Stimulated activated naive B cell treated with anti-CD40 and anti-IgM and Interleukin-4, amounts not matched to agents 10 μg/mL and 1 μg/mL and 100 μg/mL, for 72 hours (primary cell): ENCODE measurements at regions not wholly inside any gene's neighbourhood (a gene's known extent, or its start where the extent isn't known, plus 50 kb on each side); places are given as distances from the start of the nearest gene placed in this dataset.

ENCODE experiments used
- ATAC-seq, 2 donors: fragments of 150-1000 bp; cut with Tn5 transposase; replicated peaks; 2 replicates each; pipeline ENCODE4 v1.10.0; 2021; ENCODE audit warnings: moderate library complexity in 1 of 2
- DNase-seq: peaks from one replicate; pipeline ENCODE4 v3.0.0; 2021
- H3K27ac Mint-ChIP-seq: one replicate; pipeline ENCODE4 v1.8.0; 2022; ENCODE audit warnings: mild to moderate bottlenecking, mixed read lengths
- H3K27me3 Mint-ChIP-seq, 2 donors: one replicate each; pipeline ENCODE4 v1.8.0; 2022; ENCODE audit warnings: mixed read lengths in 2 of 2
- H3K36me3 Mint-ChIP-seq, 2 donors: one replicate each; pipeline ENCODE4 v1.8.0; 2022; ENCODE audit warnings: mixed read lengths in 2 of 2, mild to moderate bottlenecking in 1 of 2
- H3K4me1 Mint-ChIP-seq, 2 donors: one replicate each; pipeline ENCODE4 v1.8.0; 2022; ENCODE audit warnings: mixed read lengths in 2 of 2, mild to moderate bottlenecking in 1 of 2
- H3K4me3 Mint-ChIP-seq, 2 donors: one replicate each; pipeline ENCODE4 v1.8.0; 2022; ENCODE audit warnings: mild to moderate bottlenecking in 2 of 2, mixed read lengths in 2 of 2, moderate library complexity in 1 of 2
- H3K9me3 Mint-ChIP-seq, 2 donors: one replicate each; pipeline ENCODE4 v1.8.0; 2022; ENCODE audit warnings: mixed read lengths in 2 of 2, mild to moderate bottlenecking in 1 of 2

- Mint-ChIP-seq H3K36me3 (no peaks in the 10 kb centered on the region), H3K27me3 (no peaks in the 10 kb centered on the region), H3K4me1 (no peaks in the 10 kb centered on the region), H3K27ac (no peak overlapping the region), H3K9me3 (peaks cover 0 to 6% of the 10 kb centered on the region in 2 donors), H3K4me3 (no peak overlapping the region)
- ATAC-seq (no peak), DNase-seq (no peak)
Observed at GRCh38 chr4:65865489-65865888, 195.2 kb upstream of the EPHA5 start.

DNA sequence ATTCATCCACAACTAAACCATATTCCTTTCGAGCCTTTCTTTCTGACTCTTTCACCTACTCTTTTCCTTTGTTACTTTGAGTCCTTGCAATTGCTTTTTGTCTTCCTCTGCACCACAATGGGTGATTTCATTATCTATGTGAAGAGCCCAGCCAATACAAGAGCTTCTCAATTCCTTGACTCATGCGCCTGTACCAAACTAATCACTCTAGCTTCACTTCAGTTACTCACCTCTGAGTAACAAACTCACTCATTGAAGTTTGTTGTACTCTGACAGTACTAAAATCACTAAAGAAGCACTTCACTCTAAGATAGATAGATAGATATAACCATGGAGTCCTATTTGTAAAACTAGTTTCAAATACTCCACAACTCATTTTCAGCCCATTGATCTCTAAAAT, 191.7 kb upstream of the EPHA5 start:
- H3K27ac Mint-ChIP-seq, result no peak overlapping the region
- no peak for ATAC-seq
- H3K36me3 Mint-ChIP-seq, result no peaks in the 10 kb centered on the region
- no peak overlapping the region for H3K4me3 Mint-ChIP-seq
- no peaks in the 10 kb centered on the region for H3K27me3 Mint-ChIP-seq
- peaks cover 3 to 6% of the 10 kb centered on the region in 2 donors for H3K9me3 Mint-ChIP-seq
- DNase-seq, result no peak
- H3K4me1 Mint-ChIP-seq, result no peaks in the 10 kb centered on the region

DNA sequence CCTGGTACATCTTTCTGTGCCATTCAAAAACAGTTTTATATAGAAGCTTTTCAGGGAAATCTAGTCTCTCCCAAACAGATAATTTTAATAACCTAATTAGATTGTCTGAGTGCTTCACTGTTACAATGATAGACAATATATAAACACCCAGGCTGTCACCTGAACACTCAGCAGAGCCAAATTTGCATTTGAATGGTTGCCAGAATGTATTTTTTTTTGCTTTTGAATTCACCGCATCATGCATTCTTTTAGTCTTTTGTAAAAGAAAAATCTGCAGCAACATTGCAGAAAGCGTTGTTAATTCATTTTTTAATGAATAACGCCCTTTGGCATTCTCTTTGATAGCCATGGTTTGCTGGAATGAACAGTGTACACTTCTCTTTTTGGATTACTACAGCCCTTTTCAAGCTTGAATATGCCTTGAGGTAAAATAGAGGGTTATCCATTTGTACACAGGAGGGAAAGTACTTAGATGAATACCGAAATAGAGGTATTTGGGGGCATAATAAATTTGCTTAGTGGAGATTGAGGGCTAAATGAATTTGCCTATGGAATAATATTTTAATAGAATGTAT, 175.0 kb upstream of the EPHA5 start:
- H3K36me3 Mint-ChIP-seq, result no peaks in the 10 kb centered on the region
- DNase-seq (no peak), ATAC-seq (no peak)
- no peaks in the 10 kb centered on the region for H3K4me1 Mint-ChIP-seq
- no peak overlapping the region for H3K27ac Mint-ChIP-seq
- no peaks in the 10 kb centered on the region for H3K9me3 Mint-ChIP-seq
- no peak overlapping the region for H3K4me3 Mint-ChIP-seq
- no peaks in the 10 kb centered on the region for H3K27me3 Mint-ChIP-seq

GRCh38 chr4:65839164-65839931, 169.1 kb upstream of the EPHA5 start:
- peaks cover 0 to 4% of the 10 kb centered on the region in 2 donors for H3K9me3 Mint-ChIP-seq
- H3K27me3 Mint-ChIP-seq, result no peaks in the 10 kb centered on the region
- DNase-seq (no peak), ATAC-seq (no peak)
- no peak overlapping the region for H3K27ac Mint-ChIP-seq
- no peak overlapping the region for H3K4me3 Mint-ChIP-seq
- H3K4me1 Mint-ChIP-seq, result no peaks in the 10 kb centered on the region
- H3K36me3 Mint-ChIP-seq, result no peaks in the 10 kb centered on the region

DNA sequence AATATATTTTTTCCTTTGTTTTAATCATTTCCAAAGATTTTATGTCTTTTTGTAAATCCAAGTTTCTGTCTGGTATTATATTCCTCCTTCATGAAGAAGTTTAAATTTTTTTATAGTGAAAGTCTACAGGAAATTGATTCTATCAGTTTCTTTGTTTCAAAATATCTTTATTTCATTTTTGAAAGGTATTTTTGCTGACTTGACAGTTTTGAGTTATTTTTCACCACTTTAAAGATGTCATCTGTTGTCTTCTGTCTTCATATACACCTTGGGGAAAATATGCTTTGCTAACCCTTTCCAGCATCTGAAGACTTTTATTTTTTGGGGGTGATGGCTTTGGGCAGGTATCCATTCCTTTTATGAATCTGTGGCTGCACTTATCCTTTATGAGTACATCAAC, 164.4 kb upstream of the EPHA5 start:
- ATAC-seq (no peak), DNase-seq (no peak)
- Mint-ChIP-seq H3K27me3 (no peaks in the 10 kb centered on the region), H3K4me1 (no peaks in the 10 kb centered on the region), H3K36me3 (no peaks in the 10 kb centered on the region), H3K4me3 (no peak overlapping the region), H3K27ac (no peak overlapping the region), H3K9me3 (peaks cover 0 to 4% of the 10 kb centered on the region in 2 donors)

- Mint-ChIP-seq H3K4me3 (no peak overlapping the region), H3K36me3 (no peaks in the 10 kb centered on the region), H3K9me3 (peaks cover 0 to 4% of the 10 kb centered on the region in 2 donors), H3K4me1 (no peaks in the 10 kb centered on the region), H3K27ac (no peak overlapping the region), H3K27me3 (no peaks in the 10 kb centered on the region)
- no peak for DNase-seq
- ATAC-seq, result no peak
Observed at GRCh38 chr4:65831828-65832227, 161.5 kb upstream of the EPHA5 start.

GRCh38 chr4:65825116-65825753, 154.9 kb upstream of the EPHA5 start:
- Mint-ChIP-seq H3K36me3 (no peaks in the 10 kb centered on the region), H3K27ac (no peak overlapping the region), H3K9me3 (peaks cover 2 to 6% of the 10 kb centered on the region in 2 donors), H3K4me3 (no peak overlapping the region), H3K27me3 (no peaks in the 10 kb centered on the region), H3K4me1 (no peaks in the 10 kb centered on the region)
- no peak for ATAC-seq
- no peak for DNase-seq

DNA sequence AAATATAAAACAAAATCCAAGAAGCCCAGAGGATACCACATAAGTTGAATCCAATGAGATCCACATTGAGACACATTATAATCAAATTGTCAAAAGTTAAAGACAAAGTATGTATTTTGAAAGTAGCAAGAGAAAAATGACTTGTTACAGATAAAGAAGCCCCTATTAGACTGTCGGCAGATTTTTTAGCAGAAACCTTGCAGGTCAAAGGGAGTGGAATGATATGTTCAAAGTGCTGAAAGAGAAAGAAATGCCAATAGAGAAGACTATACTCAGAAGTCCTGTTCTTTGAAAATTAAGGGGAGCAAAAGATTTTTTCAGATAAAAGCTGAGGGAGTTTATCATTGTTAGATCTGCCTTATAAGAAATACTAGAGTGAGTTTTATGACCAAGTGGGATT, 148.9 kb upstream of the EPHA5 start:
- H3K4me3 Mint-ChIP-seq, result no peak overlapping the region
- no peaks in the 10 kb centered on the region for H3K27me3 Mint-ChIP-seq
- no peaks in the 10 kb centered on the region for H3K4me1 Mint-ChIP-seq
- no peak overlapping the region for H3K27ac Mint-ChIP-seq
- peaks cover 8 to 21% of the 10 kb centered on the region in 2 donors for H3K9me3 Mint-ChIP-seq
- no peak for DNase-seq
- ATAC-seq, result no peak
- no peaks in the 10 kb centered on the region for H3K36me3 Mint-ChIP-seq

GRCh38 chr4:65805936-65806335, 135.6 kb upstream of the EPHA5 start:
- no peaks in the 10 kb centered on the region for H3K4me1 Mint-ChIP-seq
- no peaks in the 10 kb centered on the region for H3K36me3 Mint-ChIP-seq
- no peaks in the 10 kb centered on the region for H3K27me3 Mint-ChIP-seq
- no peak for DNase-seq
- peaks cover 3 to 5% of the 10 kb centered on the region in 2 donors for H3K9me3 Mint-ChIP-seq
- no peak for ATAC-seq
- H3K27ac Mint-ChIP-seq, result no peak overlapping the region
- H3K4me3 Mint-ChIP-seq, result no peak overlapping the region

- no peaks in the 10 kb centered on the region for H3K27me3 Mint-ChIP-seq
Observed at GRCh38 chr4:65799513-65799912, 129.2 kb upstream of the EPHA5 start.

GRCh38 chr4:65798498-65799127, 128.3 kb upstream of the EPHA5 start:
- Mint-ChIP-seq H3K4me3 (no peak overlapping the region), H3K27me3 (no peaks in the 10 kb centered on the region), H3K36me3 (no peaks in the 10 kb centered on the region), H3K4me1 (no peaks in the 10 kb centered on the region), H3K9me3 (peaks cover 0 to 2% of the 10 kb centered on the region in 2 donors), H3K27ac (no peak overlapping the region)
- ATAC-seq (no peak), DNase-seq (no peak)

More at GRCh38 chr4:65799513-65799912, 129.2 kb upstream of the EPHA5 start:
- ATAC-seq, result no peak
- no peak for DNase-seq
- Mint-ChIP-seq H3K9me3 (no peaks in the 10 kb centered on the region), H3K27ac (no peak overlapping the region), H3K4me3 (no peak overlapping the region), H3K36me3 (no peaks in the 10 kb centered on the region), H3K4me1 (no peaks in the 10 kb centered on the region)

DNA sequence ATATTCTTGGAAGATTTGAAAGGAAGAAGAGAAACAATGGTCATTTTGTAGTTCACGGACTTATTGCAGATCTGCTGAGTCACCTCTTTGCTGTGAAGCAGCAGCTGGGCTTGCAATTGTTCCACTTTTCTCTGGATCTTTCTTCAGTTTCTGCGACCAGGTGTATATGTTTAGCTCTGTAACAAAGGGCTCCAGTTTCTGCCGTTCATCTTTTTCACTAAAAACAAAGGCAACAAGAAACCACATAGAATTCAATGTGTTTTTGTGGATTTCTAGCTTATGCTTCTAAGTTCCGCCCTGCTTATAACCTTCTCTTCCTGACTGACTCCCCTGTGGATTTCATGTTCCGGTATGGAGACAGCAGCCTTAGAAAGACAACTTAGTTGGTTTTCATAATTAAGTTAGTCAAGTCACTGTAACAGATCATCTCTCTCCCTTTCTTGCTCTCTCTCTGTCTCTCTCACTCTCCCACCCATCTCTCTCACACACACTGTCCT, 121.6 kb upstream of the EPHA5 start:
- Mint-ChIP-seq H3K27ac (no peak overlapping the region), H3K4me3 (no peak overlapping the region), H3K4me1 (no peaks in the 10 kb centered on the region), H3K36me3 (no peaks in the 10 kb centered on the region), H3K27me3 (no peaks in the 10 kb centered on the region), H3K9me3 (peaks cover 0 to 3% of the 10 kb centered on the region in 2 donors)
- DNase-seq, result no peak
- no peak for ATAC-seq

GRCh38 chr4:65791111-65791811, 121.0 kb upstream of the EPHA5 start:
- H3K27ac Mint-ChIP-seq, result no peak overlapping the region
- no peaks in the 10 kb centered on the region for H3K36me3 Mint-ChIP-seq
- H3K27me3 Mint-ChIP-seq, result no peaks in the 10 kb centered on the region
- no peak overlapping the region for H3K4me3 Mint-ChIP-seq
- no peak for DNase-seq
- ATAC-seq, result no peak
- H3K9me3 Mint-ChIP-seq, result peaks cover 0 to 3% of the 10 kb centered on the region in 2 donors
- no peaks in the 10 kb centered on the region for H3K4me1 Mint-ChIP-seq

GRCh38 chr4:65789805-65790204, 119.5 kb upstream of the EPHA5 start:
- H3K27me3 Mint-ChIP-seq, result no peaks in the 10 kb centered on the region
- H3K36me3 Mint-ChIP-seq, result no peaks in the 10 kb centered on the region
- no peak overlapping the region for H3K27ac Mint-ChIP-seq
- peaks cover 0 to 3% of the 10 kb centered on the region in 2 donors for H3K9me3 Mint-ChIP-seq
- no peaks in the 10 kb centered on the region for H3K4me1 Mint-ChIP-seq
- DNase-seq (no peak), ATAC-seq (no peak)
- H3K4me3 Mint-ChIP-seq, result no peak overlapping the region
